ENCODE measurements at regions not wholly inside any gene's neighbourhood (a gene's known extent, or its start where the extent isn't known, plus 50 kb on each side); places are given as distances from the start of the nearest gene placed in this dataset.
"Not testable (repeated sequence)": the region's sequence is repeated elsewhere in the genome, so short reads cannot be mapped to it uniquely, and the experiment has no call there.

DNA sequence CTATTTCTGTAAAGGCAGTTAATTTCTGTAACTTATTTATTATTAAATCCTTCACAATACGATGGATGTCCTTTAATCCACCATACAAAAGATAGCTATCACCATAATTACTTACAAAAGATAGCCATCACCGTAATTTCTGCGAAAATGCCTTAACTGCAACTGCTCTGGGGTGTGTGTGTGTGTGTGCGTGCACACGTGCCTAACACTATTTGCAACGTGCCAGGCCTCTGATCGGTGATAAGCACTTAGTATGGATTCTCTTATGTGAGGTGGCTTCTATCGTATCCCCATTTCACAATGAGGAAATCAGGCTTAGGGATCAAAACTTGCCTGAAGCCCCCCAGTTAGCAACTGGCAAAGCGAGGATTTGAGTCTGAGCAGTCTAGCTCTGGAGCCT lies 67.1 kb upstream of the RBM24 start:
- no peak for TF ChIP-seq CTCF (IDR thresholded peaks at IDR 0.05; ENCODE audit: insufficient read depth, low read length, missing control alignments)
- no peak overlapping the region for H3K4me3 ChIP-seq (ENCODE audit: low read depth, low read length)
- no peak for DNase-seq (ENCODE audit: low read depth, low spot score)
- ChIA-PET POLR2A (interaction anchor here (0.5 kb wide), 1 partner anchor 25 kb away, joined by 6 read pairs; no protein-coding TSS in a partner anchor), CTCF (no interaction called here)

GRCh38 chr6:17216972-17217371 lies 64.2 kb upstream of the RBM24 start:
- H3K4me3 ChIP-seq (ENCODE audit: low read depth, low read length); CTCF ChIA-PET; DNase-seq (ENCODE audit: low read depth, low spot score); POLR2A ChIA-PET: not testable (repeated sequence)

- H3K4me3 ChIP-seq (ENCODE audit: low read depth, low read length): no peak overlapping the region
- ChIA-PET POLR2A (no interaction called here), CTCF (no interaction called here)
- TF ChIP-seq CTCF (IDR thresholded peaks at IDR 0.05; ENCODE audit: insufficient read depth, low read length, missing control alignments): no peak
- no peak for DNase-seq (ENCODE audit: low read depth, low spot score)
These were observed 63.0 kb upstream of the RBM24 start for GRCh38 chr6:17218023-17218748.

DNA sequence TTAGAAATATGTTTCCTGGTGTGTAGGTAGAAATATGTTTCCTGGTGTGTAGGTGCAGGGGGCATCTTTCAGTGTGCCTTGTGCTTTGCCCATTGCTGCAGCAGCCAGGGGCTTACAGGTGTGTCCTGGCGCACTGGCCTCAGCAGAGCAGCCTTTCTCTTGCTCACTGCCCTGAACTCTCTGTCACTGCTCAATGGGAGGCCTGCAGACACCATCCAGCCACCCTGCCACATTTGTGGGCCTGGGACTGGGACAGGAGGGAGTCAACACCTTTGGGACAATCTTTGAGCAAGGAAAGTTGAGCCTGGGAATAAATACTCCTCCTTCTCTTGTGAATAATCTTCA lies 62.4 kb upstream of the RBM24 start:
- no peak for DNase-seq (ENCODE audit: low read depth, low spot score)
- ChIA-PET CTCF (no interaction called here), POLR2A (no interaction called here)

GRCh38 chr6:17219098-17219497 lies 62.1 kb upstream of the RBM24 start:
- CTCF ChIA-PET: no interaction called here
- no peak for DNase-seq (ENCODE audit: low read depth, low spot score)
- POLR2A ChIA-PET: no interaction called here
- H3K4me3 ChIP-seq (ENCODE audit: low read depth, low read length): no peak overlapping the region
- no peak for TF ChIP-seq CTCF (IDR thresholded peaks at IDR 0.05; ENCODE audit: insufficient read depth, low read length, missing control alignments)

More for the DNA sequence above, 62.4 kb upstream of the RBM24 start:
- no peak overlapping the region for H3K4me3 ChIP-seq (ENCODE audit: low read depth, low read length)
- no peak for TF ChIP-seq CTCF (IDR thresholded peaks at IDR 0.05; ENCODE audit: insufficient read depth, low read length, missing control alignments)

DNA sequence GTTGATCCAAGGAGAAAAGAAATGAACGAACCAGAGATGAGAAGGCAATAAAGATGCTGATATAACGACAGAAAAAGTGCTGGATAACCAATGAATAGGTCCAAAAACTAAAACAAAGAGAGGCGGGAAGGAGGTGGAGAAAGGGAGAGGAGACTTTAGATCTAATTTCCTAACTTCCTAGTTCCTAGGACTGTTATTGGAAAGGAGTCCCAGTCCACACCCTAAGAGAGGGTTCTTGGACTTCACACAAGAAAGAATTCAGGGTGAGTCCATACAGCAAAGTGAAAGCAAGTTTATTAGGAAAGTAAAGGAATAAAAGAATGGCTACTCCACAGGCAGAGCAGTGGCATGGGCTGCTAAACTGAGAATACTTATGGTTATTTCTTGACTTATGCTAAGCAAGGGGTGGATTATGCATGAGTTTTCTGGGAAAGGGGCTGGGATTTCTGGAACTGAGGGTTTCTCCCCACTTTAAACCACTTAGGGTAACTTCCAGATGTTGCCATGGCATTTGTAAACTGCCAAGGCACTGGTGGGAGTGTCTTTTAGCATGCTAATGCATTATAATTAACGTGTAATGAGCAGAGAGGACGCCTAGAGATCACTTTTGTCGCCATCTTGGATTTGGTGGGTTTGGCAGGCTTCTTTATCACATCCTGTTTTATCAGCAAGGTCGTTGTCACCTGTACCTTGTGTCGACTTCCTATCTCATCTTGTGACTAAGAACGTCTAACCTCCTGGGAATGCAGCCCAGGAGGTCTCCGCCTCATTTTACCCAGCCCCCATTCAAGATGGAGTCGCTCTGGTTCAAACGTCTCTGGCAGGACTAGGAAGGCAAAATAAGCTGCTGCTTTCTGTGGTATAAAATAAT lies 60.9 kb upstream of the RBM24 start:
- H3K4me3 ChIP-seq (ENCODE audit: low read depth, low read length): no peak overlapping the region
- POLR2A ChIA-PET: no interaction called here
- CTCF ChIA-PET: no interaction called here

More for the DNA sequence above, 60.9 kb upstream of the RBM24 start:
- no peak for DNase-seq (ENCODE audit: low read depth, low spot score)
- no peak for TF ChIP-seq CTCF (IDR thresholded peaks at IDR 0.05; ENCODE audit: insufficient read depth, low read length, missing control alignments)

All from AG04449 (cell line).